ENCODE measurements at regions not wholly inside any gene's neighbourhood (a gene's known extent, or its start where the extent isn't known, plus 50 kb on each side); places are given as distances from the start of the nearest gene placed in this dataset.

DNA sequence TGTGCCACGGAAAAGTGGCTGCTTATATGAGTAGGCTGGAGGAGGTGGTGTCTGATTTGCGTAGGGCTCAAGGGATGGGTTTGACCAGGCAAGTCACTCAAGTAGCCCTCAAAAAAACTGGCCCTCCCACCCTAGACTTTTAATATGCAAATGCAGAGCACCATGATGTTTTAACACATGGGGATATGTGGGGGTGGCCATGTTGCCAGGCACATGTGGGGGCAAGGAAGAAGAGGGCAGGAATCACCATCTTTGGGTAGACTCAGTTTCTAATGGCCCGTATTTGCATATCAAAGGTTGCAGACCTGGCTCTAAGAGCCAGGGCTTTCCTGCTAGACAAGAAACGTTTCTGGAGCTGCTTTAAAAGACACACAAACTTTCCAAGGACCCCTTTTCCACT lies 307.2 kb upstream of the NDN start:
- Histone ChIP-seq H3F3A (ENCODE audit: insufficient read depth, low read depth) (no peaks in the 10 kb centered on the region), H3K9me2 (ENCODE audit: insufficient read depth) (no peaks in the 10 kb centered on the region), H3K4me1 (replicated peaks; ENCODE audit: insufficient read depth) (no peaks in the 10 kb centered on the region), H3K79me2 (ENCODE audit: low read depth) (no peaks in the 10 kb centered on the region), H3K4me2 (no peak overlapping the region), H3K36me3 (ENCODE audit: low read depth) (no peaks in the 10 kb centered on the region), H3K4me3 (no peak overlapping the region), H4K20me1 (ENCODE audit: insufficient read depth) (no peaks in the 10 kb centered on the region), H3K27me3 (ENCODE audit: insufficient read depth, low read depth) (no peaks in the 10 kb centered on the region), H3K27ac (no peak overlapping the region), H3K9me3 (ENCODE audit: insufficient read depth, low read depth) (no peaks in the 10 kb centered on the region), H2AFZ (no peak overlapping the region)
- intact Hi-C loops (cut with micrococcal nuclease; ENCODE audit: unreplicated experiment) = no loop called here
- TF ChIP-seq, protein P1, sequence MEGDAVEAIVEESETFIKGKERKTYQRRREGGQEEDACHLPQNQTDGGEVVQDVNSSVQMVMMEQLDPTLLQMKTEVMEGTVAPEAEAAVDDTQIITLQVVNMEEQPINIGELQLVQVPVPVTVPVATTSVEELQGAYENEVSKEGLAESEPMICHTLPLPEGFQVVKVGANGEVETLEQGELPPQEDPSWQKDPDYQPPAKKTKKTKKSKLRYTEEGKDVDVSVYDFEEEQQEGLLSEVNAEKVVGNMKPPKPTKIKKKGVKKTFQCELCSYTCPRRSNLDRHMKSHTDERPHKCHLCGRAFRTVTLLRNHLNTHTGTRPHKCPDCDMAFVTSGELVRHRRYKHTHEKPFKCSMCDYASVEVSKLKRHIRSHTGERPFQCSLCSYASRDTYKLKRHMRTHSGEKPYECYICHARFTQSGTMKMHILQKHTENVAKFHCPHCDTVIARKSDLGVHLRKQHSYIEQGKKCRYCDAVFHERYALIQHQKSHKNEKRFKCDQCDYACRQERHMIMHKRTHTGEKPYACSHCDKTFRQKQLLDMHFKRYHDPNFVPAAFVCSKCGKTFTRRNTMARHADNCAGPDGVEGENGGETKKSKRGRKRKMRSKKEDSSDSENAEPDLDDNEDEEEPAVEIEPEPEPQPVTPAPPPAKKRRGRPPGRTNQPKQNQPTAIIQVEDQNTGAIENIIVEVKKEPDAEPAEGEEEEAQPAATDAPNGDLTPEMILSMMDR (conservative IDR thresholded peaks at IDR 0.05) = no peak
- TF ChIP-seq EZH2 (IDR thresholded peaks at IDR 0.05; ENCODE audit: low read depth) = no peak
- BruUV-seq (replicated peaks) = no TSS peak
- POLR2A ChIA-PET (ENCODE audit: unreplicated experiment) = no interaction called here
- CTCF ChIA-PET = no interaction called here
- DNase-seq = no peak

DNA sequence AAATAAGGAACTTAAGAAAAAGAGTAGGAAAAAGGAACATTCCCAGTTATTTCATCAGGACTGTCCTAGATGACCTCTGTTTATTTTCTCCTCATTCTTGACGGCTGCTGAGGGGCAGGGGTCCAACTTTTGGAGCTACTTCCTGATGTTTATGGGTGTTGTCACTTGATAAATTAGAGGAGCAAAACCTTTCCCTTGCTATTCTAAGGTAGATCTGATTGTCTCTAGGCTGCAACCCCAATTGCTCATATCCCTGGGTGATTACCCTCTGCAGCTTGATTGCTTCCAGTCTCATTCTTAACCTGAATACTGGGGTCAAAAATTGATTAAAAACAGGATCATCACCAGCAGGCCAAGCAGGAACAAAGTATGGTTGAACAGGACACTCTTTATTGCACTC lies 311.0 kb upstream of the NDN start:
- Histone ChIP-seq H3K9me3 (ENCODE audit: insufficient read depth, low read depth) (no peaks in the 10 kb centered on the region), H4K20me1 (ENCODE audit: insufficient read depth) (no peaks in the 10 kb centered on the region), H3K36me3 (ENCODE audit: low read depth) (no peaks in the 10 kb centered on the region), H3K27ac (no peak overlapping the region), H3F3A (ENCODE audit: insufficient read depth, low read depth) (no peaks in the 10 kb centered on the region), H3K9me2 (ENCODE audit: insufficient read depth) (no peaks in the 10 kb centered on the region), H3K4me3 (no peak overlapping the region), H3K79me2 (ENCODE audit: low read depth) (no peaks in the 10 kb centered on the region), H3K27me3 (ENCODE audit: insufficient read depth, low read depth) (no peaks in the 10 kb centered on the region), H3K4me2 (no peak overlapping the region), H3K4me1 (replicated peaks; ENCODE audit: insufficient read depth) (no peaks in the 10 kb centered on the region), H2AFZ (no peak overlapping the region)
- no TSS peak for BruUV-seq (replicated peaks)
- POLR2A ChIA-PET (ENCODE audit: unreplicated experiment) = no interaction called here
- intact Hi-C loops (cut with micrococcal nuclease; ENCODE audit: unreplicated experiment) = no loop called here
- CTCF ChIA-PET = no interaction called here
- no peak for DNase-seq
- TF ChIP-seq, protein P1 (conservative IDR thresholded peaks at IDR 0.05) = no peak
- no peak for TF ChIP-seq EZH2 (IDR thresholded peaks at IDR 0.05; ENCODE audit: low read depth)

DNA sequence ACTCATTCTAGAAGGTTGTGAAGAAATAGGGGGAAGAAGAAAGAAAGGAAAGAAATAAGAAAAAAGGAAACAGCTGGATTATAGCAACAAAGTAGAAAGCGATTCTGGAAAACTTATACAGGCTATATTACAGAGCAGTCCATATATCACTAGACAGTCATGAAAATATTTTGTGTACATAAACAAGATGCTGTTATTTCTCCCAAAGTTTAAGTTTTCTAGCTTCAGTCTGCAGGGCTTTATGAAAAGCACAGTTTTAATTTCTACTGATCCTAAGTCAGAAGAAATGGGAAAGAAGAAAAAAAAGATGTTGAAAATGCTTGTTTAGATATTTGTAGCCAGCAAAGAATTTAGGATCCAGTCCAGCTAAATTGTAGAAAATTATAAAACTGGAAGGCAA lies 321.4 kb upstream of the NDN start:
- Histone ChIP-seq H4K20me1 (ENCODE audit: insufficient read depth) (no peaks in the 10 kb centered on the region), H3K4me2 (no peak overlapping the region), H3K36me3 (ENCODE audit: low read depth) (no peaks in the 10 kb centered on the region), H2AFZ (no peak overlapping the region), H3K27me3 (ENCODE audit: insufficient read depth, low read depth) (no peaks in the 10 kb centered on the region), H3K79me2 (ENCODE audit: low read depth) (no peaks in the 10 kb centered on the region), H3K27ac (no peak overlapping the region), H3K9me2 (ENCODE audit: insufficient read depth) (no peaks in the 10 kb centered on the region), H3F3A (ENCODE audit: insufficient read depth, low read depth) (no peaks in the 10 kb centered on the region), H3K4me3 (no peak overlapping the region), H3K4me1 (replicated peaks; ENCODE audit: insufficient read depth) (no peaks in the 10 kb centered on the region), H3K9me3 (ENCODE audit: insufficient read depth, low read depth) (no peaks in the 10 kb centered on the region)
- no peak for TF ChIP-seq EZH2 (IDR thresholded peaks at IDR 0.05; ENCODE audit: low read depth)
- TF ChIP-seq, protein P1 (conservative IDR thresholded peaks at IDR 0.05) = no peak
- CTCF ChIA-PET = no interaction called here
- intact Hi-C loops (cut with micrococcal nuclease; ENCODE audit: unreplicated experiment) = no loop called here
- POLR2A ChIA-PET (ENCODE audit: unreplicated experiment) = no interaction called here
- no peak for DNase-seq
- BruUV-seq (replicated peaks) = no TSS peak

Measured in PC-9 (cell line).